HG03066 (cell line): ENCODE measurements at regions not wholly inside any gene's neighbourhood (a gene's known extent, or its start where the extent isn't known, plus 50 kb on each side); places are given as distances from the start of the nearest gene placed in this dataset.
A peak's percentile ranks its signal among the peaks of the same experiment; 100 is the strongest.
"Not testable (repeated sequence)": the region's sequence is repeated elsewhere in the genome, so short reads cannot be mapped to it uniquely, and the experiment has no call there.

Experiments
- ATAC-seq: cut with Tn5 transposase; IDR thresholded peaks from one replicate; pipeline ENCODE4 v1.9.1; 2021; ENCODE audit warnings: low read depth; ENCODE audit not compliant: unreplicated experiment

GRCh38 chr6:14782921-14783464 is 462.9 kb upstream of the JARID2 start:
- ATAC-seq: not testable (repeated sequence)

GRCh38 chr6:14783594-14783993 is 462.3 kb upstream of the JARID2 start:
- no peak for ATAC-seq

- ATAC-seq: no peak
Measured at GRCh38 chr6:14784596-14785492, 461.0 kb upstream of the JARID2 start.

GRCh38 chr6:14785493-14785790 is 460.4 kb upstream of the JARID2 start:
- no peak for ATAC-seq

- ATAC-seq: no peak
Measured at GRCh38 chr6:14786008-14786407, 459.9 kb upstream of the JARID2 start.

- ATAC-seq: no peak
Measured at GRCh38 chr6:14786455-14786854, 459.4 kb upstream of the JARID2 start.

- no peak for ATAC-seq
Measured at GRCh38 chr6:14787250-14787649, 458.6 kb upstream of the JARID2 start.

- no peak for ATAC-seq
Measured at GRCh38 chr6:14787677-14788076, 458.2 kb upstream of the JARID2 start.

GRCh38 chr6:14789996-14790395 is 455.9 kb upstream of the JARID2 start:
- no peak for ATAC-seq

- ATAC-seq: no peak
Measured at GRCh38 chr6:14790976-14791375, 454.9 kb upstream of the JARID2 start.

GRCh38 chr6:14791526-14791925 is 454.3 kb upstream of the JARID2 start:
- ATAC-seq: no peak

- no peak for ATAC-seq
Measured at GRCh38 chr6:14792118-14792955, 453.5 kb upstream of the JARID2 start.

GRCh38 chr6:14795451-14795850 is 450.4 kb upstream of the JARID2 start:
- ATAC-seq: no peak

- no peak for ATAC-seq
Measured at GRCh38 chr6:14796974-14797762, 448.7 kb upstream of the JARID2 start.

- no peak for ATAC-seq
Measured at GRCh38 chr6:14797875-14798593, 447.8 kb upstream of the JARID2 start.

GRCh38 chr6:14798594-14798982 is 447.3 kb upstream of the JARID2 start:
- no peak for ATAC-seq

- ATAC-seq: no peak
Measured at GRCh38 chr6:14798996-14799588, 446.8 kb upstream of the JARID2 start.

GRCh38 chr6:14799928-14800327 is 445.9 kb upstream of the JARID2 start:
- ATAC-seq: peak; percentile 60

GRCh38 chr6:14802514-14803160 is 443.2 kb upstream of the JARID2 start:
- ATAC-seq: no peak
